NCI-H526 treated with DMSO at 0.1 percent for 48 hours (cell line): ENCODE measurements at regions not wholly inside any gene's neighbourhood (a gene's known extent, or its start where the extent isn't known, plus 50 kb on each side); places are given as distances from the start of the nearest gene placed in this dataset.

ENCODE experiments used
- DNase-seq: peaks from one replicate; lab custom pipeline; 2025; lab: John Stamatoyannopoulos, UW

DNA sequence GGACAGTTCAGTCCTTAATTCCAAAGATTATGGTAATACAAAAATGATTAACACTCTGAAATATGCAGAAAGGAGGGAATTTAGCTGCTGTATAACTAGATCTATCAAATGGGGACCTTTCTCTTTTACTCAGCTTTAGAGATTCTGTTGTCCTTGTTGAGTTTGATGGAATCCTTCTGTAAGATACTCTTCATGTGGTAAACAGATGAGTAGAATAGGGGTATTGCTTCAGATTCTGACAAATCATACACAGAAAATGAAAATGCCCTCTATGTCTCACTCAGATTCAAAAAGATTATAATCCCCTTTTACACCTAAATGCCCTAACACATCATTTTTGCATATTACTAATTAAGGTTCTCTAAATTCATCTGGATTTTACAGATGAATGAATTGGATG is 50.7 kb downstream of the ARHGAP35 start:
- no peak for DNase-seq

DNA sequence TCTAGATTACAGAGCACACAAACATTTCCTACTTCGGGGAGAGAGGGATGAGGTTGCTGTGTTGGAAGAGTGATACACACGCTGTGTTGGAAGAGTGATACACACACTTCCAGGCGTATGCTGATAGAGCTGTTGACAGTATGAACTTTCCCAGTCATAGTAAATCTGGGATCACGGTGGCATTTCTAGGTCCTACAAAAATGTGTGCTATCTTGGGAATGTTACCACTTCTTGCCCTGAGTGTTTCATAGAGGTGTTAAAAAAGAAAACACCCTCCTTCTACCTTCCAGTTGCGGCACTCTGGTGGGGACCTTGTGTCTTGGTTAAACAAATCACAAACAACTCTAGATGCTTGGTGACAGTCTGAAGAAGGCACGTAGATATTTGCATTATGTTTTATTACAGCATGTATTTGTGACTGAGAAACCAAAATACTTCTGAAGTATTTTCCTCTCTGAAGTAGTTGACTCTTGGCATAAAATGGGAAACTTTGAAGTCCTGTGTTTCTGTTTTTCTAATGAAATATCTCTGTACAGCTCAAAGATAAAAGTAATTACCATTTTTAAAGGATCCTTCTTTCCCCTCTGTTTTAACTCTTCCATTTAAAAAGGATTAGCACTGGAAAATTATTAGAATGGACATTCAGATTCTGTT is 52.5 kb downstream of the ARHGAP35 start:
- DNase-seq: no peak

DNA sequence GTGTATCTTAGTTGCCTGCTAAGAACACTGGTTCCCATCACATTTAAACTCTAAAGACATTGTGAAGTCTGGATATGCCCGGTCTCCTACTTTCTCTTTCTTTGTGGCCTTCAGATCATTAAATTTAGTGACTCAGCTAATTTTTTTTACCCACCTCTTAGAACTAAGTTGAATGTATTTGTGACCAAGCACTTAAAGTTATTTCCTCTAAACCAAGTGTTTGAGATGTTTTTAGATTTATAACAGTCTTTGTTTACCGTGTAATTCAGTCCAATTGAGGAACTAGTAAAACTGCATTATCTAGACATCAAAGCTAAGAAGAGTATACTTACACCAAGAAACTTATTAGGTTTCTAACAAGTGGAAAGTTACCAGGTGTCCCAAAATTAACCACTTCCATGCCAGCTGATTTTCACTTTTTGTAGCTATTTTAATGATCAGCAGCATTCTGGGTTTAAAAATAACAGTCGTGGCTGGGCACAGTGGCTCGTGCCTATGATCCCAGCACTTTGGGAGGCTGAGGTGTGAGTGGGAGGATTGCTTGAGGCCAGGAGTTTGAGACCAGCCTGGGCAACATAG is 53.1 kb downstream of the ARHGAP35 start:
- DNase-seq: no peak

DNA sequence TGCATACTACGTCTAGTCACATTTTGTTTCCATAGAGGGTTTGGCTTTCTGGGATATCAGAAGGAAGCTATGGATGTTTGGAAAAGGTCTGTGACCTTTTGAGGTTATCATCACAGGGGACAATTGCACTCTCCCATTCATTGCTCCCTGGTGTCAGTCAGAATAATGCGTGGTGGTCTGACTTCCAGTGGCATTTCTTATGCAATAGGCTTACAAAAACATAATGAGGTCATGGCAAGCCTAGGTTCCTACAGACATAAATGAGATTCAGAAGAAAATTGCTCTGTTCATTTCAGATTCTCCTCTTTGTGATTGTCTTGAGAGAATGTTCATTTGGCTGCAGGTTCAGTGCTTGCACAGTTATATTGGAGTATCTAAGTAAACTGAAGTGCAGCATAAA is 54.6 kb downstream of the ARHGAP35 start:
- DNase-seq: no peak

DNA sequence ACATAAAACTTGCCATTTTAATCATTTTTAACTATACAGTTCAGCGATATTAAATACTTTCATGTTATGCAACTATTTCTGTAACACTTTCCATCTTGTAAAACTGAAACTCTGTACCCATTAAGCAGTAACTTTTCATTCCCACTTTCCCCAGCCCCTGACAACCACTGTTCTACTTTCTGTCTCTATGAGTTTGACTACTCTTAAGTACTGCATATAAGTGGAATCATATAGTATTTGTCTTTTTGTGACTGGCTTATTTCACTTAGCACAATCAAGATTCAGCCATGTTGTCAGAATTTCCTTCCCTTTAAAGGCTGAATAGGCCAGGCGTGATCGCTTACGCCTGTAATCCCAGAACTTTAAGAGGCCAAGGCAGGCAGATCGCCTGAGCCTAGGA is 56.2 kb downstream of the ARHGAP35 start:
- no peak for DNase-seq

DNA sequence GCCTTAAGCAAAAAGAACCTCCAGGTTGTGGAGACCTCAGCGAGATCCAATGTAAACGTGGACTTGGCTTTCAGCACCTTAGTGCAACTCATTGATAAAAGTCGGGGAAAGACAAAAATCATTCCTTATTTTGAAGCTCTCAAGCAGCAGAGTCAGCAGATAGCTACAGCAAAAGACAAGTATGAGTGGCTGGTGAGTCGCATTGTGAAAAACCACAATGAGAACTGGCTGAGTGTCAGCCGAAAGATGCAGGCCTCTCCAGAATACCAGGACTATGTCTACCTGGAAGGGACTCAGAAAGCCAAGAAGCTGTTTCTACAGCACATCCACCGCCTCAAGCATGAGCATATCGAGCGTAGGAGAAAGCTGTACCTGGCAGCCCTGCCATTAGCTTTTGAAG is 58.5 kb downstream of the ARHGAP35 start:
- no peak for DNase-seq

DNA sequence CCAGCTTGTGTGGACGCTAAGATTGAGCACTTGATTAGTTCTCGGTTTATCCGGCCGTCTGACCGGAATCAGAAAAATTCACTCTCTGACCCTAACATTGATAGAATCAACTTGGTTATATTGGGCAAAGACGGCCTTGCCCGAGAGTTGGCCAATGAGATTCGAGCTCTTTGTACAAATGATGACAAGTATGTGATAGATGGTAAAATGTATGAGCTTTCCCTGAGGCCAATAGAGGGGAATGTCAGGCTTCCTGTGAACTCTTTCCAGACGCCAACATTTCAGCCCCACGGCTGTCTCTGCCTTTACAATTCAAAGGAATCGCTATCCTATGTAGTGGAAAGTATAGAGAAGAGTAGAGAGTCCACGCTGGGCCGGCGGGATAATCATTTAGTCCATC is 59.6 kb downstream of the ARHGAP35 start:
- DNase-seq: no peak

DNA sequence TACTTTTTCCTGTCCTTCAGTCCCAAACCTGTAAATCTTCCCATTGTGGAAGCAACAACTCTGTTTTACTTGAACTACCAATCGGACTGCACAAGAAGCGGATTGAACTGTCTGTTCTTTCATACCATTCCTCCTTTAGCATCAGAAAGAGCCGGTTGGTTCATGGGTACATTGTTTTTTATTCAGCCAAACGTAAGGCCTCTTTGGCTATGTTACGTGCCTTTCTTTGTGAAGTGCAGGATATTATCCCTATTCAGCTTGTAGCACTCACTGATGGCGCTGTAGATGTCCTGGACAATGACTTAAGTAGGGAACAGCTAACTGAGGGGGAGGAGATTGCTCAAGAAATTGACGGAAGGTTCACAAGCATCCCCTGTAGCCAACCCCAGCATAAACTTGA is 60.3 kb downstream of the ARHGAP35 start:
- no peak for DNase-seq

DNA sequence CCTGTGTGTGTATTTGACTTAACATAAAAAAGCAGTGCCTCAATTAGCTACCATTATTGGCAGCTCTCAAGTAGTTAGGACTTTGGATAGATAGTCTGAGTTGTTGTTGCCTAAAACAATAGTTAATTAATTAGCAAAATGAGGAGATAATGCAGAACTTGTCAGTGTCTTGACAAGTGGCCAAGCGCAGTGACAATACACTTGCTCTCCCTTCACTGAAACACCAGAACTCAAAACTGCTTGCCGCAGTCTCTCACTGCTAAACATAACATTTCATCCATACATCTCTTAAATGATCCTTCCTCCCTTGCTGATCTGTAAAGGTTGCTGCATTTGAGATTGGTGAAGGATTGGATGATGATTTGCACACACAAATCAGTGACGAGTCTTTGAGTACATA is 61.7 kb downstream of the ARHGAP35 start:
- DNase-seq: no peak

DNA sequence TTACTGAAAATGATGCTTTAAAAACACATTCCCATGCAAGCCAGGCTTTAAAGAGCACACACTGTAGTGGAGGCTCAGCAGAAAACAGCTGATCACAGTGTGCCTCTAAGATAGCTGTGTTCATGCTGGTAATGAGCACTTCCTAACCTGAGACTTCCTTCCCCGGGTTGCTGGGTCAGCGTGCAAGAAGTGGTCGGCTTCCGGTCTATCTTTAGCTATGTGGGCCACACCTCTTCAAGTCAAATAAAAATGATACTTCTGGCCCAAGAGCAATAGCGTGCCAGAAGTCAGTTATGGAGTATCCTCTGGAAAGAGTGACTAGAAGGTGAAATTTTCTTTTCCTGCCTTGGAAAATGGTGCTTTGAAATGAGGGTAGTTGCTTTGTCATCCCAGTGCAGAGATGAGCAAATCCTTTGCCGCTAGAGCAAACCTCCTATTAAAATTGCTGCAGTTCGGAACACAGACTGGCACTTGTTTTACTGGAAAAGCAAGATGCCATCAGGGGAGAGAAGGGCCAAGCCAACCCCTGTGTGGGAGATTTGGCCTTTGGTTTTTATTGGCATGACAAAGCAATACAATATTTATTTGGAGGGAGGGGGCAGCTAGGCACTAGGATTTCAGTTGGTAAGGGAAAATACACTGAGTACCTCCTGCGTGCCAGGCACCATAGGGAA is 64.2 kb downstream of the ARHGAP35 start:
- no peak for DNase-seq

DNA sequence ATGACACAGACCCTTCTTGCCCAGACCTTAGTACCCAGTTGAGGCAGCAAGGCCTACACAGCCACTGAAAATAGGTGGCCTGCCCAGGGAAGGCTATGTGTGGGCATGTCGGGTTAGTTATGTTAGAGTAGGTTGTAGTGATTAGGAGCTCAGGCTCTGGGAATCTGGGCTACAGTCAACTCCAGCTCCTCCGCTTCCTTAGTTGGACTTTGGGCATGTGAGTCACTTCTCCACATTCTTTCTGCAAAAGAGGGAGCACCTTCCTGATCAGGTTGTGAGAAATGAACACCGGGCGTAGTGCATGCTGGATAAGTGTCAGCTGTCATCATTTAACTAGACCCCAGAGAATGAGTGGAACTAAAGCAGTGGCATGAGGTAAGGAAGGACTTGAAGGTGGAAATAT is 64.8 kb downstream of the ARHGAP35 start:
- no peak for DNase-seq

DNA sequence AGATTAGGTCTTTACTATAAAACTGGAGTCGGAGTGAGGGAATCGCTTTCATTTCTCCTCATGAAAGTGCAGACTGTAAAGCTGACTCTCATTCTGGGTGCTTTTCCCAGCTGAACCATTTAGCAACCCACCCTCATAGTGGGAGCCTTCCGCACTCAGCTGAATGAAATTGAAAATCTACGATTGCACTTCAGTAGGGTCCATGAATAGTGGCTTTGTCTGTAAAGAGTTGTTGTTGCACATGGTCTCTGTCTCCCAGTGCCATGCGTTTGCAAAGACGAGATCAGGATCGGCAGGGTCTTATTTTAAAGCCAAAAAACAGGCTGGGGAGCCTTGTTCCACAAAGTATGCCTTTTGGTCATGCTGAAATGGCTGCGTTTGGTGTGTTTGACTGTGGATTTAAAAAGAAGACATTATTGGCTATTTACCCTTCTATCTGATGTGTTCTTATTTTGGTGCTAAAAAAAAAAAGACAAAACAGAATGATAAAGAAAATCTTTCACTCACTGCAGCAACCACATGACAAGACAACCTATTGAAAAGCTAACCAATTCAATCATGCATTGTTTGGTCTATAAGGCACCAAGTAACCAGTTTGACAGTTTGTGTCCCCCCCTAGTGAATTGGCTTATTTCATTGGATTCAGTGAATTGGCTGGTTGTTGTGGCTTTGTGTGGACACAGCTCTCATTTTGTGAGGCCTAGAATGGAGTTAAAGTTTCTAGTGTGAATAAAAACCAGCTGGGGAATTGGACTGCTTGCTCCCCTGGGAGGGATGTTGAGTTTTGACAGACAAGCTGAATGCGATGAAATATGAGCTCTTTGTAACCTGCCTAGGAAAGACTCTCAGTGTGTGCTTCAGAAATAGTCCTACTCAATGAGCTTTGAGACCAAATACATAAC is 65.6 kb downstream of the ARHGAP35 start:
- DNase-seq: no peak

DNA sequence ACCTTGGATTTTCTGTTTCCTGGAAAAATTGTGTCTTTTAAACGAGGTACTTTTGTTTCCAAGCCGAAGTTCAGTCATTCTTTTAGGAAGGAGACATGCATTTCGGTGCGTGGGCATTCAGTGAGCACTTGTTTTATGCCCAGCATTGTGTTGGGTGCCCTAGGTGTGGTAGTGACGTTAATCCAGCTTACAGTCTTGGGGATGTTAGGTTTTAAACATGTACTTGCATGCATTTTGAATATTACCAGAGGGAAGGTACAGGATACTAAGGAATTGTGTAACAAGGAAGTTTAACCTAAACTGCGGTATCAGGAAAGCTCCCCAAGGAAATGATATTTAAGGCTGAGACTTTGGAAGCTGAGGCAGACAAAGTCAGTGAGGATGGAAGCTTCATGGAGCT is 66.3 kb downstream of the ARHGAP35 start:
- DNase-seq: no peak

DNA sequence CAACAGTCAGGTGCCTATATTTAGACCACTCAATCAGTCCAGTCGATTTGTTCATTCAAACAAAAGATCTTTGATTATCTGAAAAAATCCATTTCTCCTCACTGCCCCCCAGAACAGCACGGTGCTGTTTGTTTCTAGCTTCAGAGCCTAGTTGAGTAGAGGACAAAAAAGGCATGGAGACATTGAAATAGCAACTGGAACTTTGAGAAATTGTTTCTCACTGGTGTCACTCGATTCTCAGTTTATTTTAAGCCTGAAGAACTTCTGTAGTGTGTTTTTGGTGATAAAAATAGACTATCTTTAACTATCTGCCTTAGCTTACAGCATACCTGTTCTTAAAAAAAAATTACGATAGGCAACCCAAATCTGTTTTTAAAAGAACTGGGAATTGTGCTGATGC is 67.1 kb downstream of the ARHGAP35 start:
- no peak for DNase-seq

DNA sequence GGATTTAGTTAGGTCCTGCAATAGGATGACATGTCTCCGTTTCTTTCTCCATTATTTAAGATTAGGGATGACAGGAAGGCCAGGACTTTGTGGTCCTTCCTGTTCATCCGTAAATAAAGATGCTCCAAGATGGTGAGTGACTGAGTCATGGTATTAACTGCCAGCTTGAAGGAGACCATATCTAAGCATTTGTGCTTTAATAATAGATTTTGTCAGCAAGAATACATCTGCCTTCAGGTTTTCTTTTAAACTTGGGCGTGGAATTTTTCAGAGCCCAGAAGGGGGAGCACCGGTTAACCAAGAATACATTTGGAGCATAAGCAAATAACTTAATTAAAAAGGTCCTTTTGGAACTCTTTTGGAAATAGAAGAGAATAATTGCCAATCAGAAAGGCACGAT is 68.2 kb downstream of the ARHGAP35 start:
- no peak for DNase-seq

DNA sequence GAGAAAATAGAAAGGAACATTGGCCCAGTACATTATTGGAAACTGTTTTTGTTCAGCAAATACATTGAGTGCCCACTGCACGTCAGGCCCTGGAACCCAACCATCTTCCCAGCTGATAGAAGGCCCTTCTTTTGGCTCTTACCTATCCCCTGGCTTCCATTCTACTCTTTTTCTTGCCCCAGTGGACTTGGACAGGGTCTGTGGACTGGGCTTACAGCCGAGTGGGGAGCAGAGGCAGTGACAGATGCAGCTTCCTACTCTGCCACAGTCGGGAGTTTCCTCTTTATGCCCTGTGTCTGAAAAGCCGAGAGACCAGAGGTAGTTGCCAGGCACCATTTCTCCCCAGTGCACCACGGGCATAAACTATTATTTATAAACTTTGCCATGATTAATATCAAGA is 70.4 kb downstream of the ARHGAP35 start:
- no peak for DNase-seq

DNA sequence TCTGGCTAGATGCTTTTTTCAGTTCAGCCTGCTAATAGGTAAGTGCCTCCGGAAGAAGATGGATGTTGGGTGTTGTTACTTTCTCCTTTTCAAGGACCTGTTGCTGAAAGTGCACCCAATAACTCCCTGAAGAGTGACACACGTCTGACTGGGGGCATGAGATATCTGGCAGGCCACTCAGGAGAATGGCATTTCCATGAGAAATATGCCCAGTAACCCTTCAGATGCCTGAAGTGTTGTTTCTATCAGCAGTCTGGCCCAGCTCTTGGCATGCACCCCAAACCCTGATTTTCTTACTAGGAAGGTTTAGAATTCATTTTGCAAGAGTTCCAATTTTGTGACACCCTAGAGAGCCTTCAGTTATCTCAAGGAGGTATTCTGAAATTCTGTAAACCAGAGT is 71.5 kb downstream of the ARHGAP35 start:
- no peak for DNase-seq

DNA sequence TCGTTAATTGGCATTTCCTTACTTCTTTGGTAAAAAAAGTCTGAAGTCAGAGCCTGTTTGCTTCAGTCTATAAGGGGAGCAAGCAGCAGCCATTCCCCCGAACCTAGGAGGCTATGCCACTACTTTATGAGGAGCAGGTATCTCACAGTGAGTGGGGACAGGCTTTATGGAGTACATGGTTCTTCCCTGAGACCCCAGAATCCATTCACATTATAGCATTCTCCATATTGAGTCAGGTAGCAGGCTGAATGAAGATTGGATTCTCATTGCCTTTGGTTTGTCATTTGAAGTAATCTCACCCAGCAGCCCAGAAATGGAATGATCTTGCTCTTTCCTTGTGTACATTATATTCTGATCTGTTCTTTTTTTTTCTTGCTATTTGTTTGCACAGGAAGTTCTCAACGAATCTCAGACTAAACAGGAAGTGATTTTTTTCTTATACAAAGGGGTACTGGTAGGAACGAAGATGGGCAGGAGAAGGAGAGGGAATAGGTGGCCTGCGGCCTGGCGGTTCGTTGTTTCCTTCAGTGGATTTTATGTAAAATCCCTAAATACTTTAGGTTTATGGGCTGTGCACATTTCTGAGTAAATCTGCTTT is 74.4 kb downstream of the ARHGAP35 start:
- DNase-seq: no peak

DNA sequence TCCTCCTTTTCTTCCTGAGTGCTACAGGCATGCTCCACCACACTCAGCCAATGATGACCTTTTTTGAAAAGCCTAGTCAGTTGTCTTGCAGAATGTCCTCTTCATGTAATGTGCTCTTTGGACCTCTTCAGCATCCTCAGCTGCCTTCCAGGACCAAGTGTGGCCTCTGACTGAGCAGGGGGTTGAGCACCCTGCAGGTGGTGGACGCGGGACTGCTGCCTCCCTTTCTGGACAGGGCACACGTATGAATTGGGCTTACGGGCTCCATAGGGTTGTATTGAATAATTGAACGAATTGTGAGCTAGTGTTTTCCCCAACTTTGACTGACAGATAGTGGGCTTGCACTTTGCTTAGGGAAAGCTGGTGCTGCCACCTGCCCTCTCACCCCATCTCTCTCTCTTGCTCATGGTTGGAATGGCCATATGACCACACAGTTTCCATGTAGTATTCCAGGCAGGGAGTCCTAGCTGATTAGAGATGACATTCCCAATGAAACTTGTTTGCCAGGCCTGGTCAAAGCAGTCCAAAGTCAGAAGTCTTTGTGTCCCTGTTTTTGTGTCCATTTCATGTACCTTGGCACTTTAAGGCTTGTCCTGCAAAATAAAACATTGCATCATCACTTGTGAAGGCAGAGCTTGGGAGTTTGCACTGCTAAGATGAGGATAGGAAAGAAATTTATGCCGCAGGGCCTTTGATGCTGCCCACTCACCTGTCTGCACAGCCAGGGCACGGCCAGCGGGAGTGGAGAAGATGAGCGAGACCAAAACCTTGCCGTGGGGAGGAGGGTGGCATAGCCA is 76.3 kb upstream of the NPAS1 start:
- DNase-seq: no peak

DNA sequence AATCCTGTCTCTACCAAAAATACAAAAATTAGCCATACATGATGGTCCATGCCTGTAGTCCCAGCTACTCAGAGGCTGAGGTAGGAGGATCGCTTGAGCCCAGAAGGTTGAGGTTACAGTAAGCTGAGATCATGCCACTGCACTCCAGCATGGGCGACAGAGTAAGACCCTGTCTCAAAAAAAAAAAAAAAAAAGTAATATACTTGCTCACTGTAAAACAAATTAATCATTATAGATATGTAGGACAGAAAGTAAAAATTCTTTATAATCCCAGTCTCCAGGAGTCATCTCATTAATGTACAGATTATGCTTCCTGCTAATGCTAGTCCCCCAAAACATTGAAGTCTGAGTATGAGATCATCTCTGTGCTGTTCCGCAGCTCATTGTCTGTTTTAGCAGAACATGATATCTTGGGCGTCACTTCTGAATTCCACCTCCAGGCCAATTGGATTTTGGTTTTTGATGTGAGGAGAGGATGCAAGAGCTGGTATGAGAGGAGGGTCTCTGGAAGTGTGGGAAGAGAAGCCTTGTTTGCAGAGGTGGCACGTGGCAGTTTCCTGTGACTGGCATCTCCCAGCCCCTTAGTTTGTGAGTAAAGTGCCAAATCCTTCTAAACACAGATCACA is 75.4 kb upstream of the NPAS1 start:
- no peak for DNase-seq
